ENCODE measurements at regions not wholly inside any gene's neighbourhood (a gene's known extent, or its start where the extent isn't known, plus 50 kb on each side); places are given as distances from the start of the nearest gene placed in this dataset.

DNA sequence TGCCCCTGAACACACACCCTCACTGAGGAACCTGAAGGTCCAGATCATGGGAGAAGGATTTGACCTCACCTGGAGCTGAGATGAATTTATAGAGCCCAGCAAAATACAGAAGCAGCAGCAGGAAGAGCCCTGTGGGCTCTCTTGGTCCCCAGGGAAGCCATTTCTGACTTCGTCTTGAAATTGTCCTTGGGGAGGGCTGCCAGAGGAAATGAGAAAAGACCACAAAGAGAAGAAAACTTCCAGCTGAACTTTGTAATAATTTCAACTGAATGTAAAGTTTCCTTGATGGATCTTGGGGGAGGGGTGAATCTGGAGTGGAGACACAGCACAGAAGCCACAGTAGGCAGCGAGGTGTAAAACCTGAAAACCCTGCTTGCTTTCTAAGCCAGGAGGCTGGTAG, 500.9 kb upstream of the NXPH2 start (continued):
- TF ChIP-seq, protein P1, sequence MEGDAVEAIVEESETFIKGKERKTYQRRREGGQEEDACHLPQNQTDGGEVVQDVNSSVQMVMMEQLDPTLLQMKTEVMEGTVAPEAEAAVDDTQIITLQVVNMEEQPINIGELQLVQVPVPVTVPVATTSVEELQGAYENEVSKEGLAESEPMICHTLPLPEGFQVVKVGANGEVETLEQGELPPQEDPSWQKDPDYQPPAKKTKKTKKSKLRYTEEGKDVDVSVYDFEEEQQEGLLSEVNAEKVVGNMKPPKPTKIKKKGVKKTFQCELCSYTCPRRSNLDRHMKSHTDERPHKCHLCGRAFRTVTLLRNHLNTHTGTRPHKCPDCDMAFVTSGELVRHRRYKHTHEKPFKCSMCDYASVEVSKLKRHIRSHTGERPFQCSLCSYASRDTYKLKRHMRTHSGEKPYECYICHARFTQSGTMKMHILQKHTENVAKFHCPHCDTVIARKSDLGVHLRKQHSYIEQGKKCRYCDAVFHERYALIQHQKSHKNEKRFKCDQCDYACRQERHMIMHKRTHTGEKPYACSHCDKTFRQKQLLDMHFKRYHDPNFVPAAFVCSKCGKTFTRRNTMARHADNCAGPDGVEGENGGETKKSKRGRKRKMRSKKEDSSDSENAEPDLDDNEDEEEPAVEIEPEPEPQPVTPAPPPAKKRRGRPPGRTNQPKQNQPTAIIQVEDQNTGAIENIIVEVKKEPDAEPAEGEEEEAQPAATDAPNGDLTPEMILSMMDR (IDR thresholded peaks at IDR 0.05) = no peak
- TF ChIP-seq, protein P2, sequence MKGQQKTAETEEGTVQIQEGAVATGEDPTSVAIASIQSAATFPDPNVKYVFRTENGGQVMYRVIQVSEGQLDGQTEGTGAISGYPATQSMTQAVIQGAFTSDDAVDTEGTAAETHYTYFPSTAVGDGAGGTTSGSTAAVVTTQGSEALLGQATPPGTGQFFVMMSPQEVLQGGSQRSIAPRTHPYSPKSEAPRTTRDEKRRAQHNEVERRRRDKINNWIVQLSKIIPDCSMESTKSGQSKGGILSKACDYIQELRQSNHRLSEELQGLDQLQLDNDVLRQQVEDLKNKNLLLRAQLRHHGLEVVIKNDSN (IDR thresholded peaks at IDR 0.05; ENCODE audit: borderline replicate concordance, low read depth) = no peak
- no peak for TF ChIP-seq EZH2phosphoT487 (IDR thresholded peaks at IDR 0.05; ENCODE audit: borderline replicate concordance, low read depth)

DNA sequence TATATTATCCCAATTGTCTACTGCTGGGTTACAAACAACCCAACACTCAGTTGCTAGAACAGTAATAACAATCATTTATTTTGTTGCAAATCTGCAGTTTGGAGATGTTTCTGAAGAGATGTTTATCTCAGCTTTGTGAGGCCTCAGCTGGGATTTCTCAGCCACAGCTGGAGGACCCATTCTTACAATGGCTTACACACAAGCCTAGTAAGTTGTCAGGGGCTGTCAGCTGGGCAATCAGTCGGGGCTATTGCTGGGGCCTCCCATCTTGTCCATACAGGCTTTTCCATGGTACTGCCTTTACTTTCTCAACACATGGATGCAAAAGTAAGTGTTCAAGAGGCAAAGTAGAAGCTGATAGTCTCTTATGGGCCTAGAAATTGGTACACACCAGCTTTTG, 491.7 kb upstream of the NXPH2 start:
- Histone ChIP-seq H3K9me2 (no peaks in the 10 kb centered on the region), H4K20me1 (ENCODE audit: insufficient read depth) (no peaks in the 10 kb centered on the region), H3K4me1 (ENCODE audit: control insufficient read depth in 1 of 2, insufficient read depth in 2 of 2, low read depth in 1 of 2, low read length in 1 of 2) (no peaks in the 10 kb centered on the region), H2AFZ (ENCODE audit: low read depth) (no peak overlapping the region), H3K27ac (ENCODE audit: low read depth in 2 of 2, low read length in 1 of 2) (no peak overlapping the region), H3F3A (replicated peaks; ENCODE audit: insufficient read depth) (no peaks in the 10 kb centered on the region), H3K9me3 (no peaks in the 10 kb centered on the region), H3K4me3 (ENCODE audit: low read depth in 2 of 2, low read length in 1 of 2) (no peak overlapping the region), H3K9ac (no peak overlapping the region), H3K27me3 (ENCODE audit: insufficient read depth) (no peaks in the 10 kb centered on the region), H3K36me3 (replicated peaks in 1 of 2; ENCODE audit: control insufficient read depth in 1 of 2, insufficient read depth in 2 of 2, low read length in 1 of 2) (no peaks in the 10 kb centered on the region), H3K79me2 (ENCODE audit: insufficient read depth) (no peaks in the 10 kb centered on the region), H3K4me2 (no peak overlapping the region)
- POLR2A ChIA-PET = no interaction called here
- TF ChIP-seq CHD2 (IDR thresholded peaks at IDR 0.05; ENCODE audit: low read length, partially characterized antibody) (no peak), YY1 (IDR thresholded peaks at IDR 0.05; ENCODE audit: low read depth) (no peak), POLR2AphosphoS5 (IDR thresholded peaks at IDR 0.05; ENCODE audit: low read depth, low read length) (no peak), FOXJ3 (CRISPR knock-in tag; IDR thresholded peaks at IDR 0.05) (no peak), TCF12 (IDR thresholded peaks at IDR 0.05) (no peak), NRF1 (IDR thresholded peaks at IDR 0.05; ENCODE audit: low read depth, low read length) (no peak), MEF2A (IDR thresholded peaks at IDR 0.05; ENCODE audit: borderline replicate concordance, low read depth) (no peak), JUND (IDR thresholded peaks at IDR 0.05) (no peak), TAF1 (IDR thresholded peaks at IDR 0.05; ENCODE audit: borderline replicate concordance, low read depth, low read length) (no peak), SIN3A (IDR thresholded peaks at IDR 0.05; ENCODE audit: borderline replicate concordance, low read depth, low read length) (no peak), RXRA (IDR thresholded peaks at IDR 0.05; ENCODE audit: borderline replicate concordance, low read depth) (no peak), RAD21 (IDR thresholded peaks at IDR 0.05; ENCODE audit: low read length) (no peak), NFIC (IDR thresholded peaks at IDR 0.05; ENCODE audit: borderline replicate concordance) (no peak)
- TF ChIP-seq, protein P3, sequence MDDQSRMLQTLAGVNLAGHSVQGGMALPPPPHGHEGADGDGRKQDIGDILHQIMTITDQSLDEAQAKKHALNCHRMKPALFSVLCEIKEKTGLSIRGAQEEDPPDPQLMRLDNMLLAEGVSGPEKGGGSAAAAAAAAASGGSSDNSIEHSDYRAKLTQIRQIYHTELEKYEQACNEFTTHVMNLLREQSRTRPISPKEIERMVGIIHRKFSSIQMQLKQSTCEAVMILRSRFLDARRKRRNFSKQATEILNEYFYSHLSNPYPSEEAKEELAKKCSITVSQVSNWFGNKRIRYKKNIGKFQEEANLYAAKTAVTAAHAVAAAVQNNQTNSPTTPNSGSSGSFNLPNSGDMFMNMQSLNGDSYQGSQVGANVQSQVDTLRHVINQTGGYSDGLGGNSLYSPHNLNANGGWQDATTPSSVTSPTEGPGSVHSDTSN (IDR thresholded peaks at IDR 0.05) = no peak
- TF ChIP-seq, protein P2 (IDR thresholded peaks at IDR 0.05; ENCODE audit: borderline replicate concordance, low read depth) = no peak
- DNase-seq = no peak
- CTCF ChIA-PET = no interaction called here
- 0% methylated on average over 1 of the region's 1 CpG for WGBS (ENCODE audit: low lambda C conversion rate)

Measured in SK-N-SH (cell line).